ENCODE measurements at regions not wholly inside any gene's neighbourhood (a gene's known extent, or its start where the extent isn't known, plus 50 kb on each side); places are given as distances from the start of the nearest gene placed in this dataset.
"Not testable (repeated sequence)": the region's sequence is repeated elsewhere in the genome, so short reads cannot be mapped to it uniquely, and the experiment has no call there.

DNA sequence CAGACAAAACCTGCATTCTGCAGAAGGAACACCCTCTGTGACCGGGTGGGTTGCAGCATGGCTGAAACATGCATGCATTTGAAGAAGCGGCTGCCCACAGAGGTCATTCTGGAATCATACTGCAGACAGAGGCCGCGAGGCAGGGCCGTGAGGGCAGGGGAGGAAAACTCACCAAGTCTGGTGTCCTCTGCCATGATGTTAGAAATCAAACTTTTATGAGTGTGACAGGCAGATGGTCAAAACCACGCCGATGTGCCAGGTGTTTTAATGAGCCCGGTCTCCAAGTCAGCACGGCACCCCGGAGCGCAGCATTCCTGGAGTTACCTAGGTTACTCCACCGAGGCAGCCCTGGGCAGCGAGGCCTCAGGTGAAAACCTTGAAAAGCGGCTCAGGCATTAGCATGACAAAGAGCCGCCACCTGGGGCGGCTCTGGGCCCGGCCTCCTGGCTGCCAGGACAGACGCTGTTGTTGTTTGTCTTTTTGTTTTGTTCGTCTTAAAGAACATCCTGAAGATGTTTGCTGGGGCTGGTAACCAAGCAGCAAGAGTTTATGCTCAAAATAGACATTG lies 255.6 kb downstream of the ERMARD start:
- H3K4me3 ChIP-seq (ENCODE audit: low read length) = no peak overlapping the region
- no peaks in the 10 kb centered on the region for H3K27me3 ChIP-seq (ENCODE audit: control insufficient read depth, insufficient read depth, low read length)
- H3K9ac ChIP-seq (ENCODE audit: low read length) = no peak overlapping the region
- no peak overlapping the region for H3K27ac ChIP-seq (ENCODE audit: low read depth, low read length)
- no peaks in the 10 kb centered on the region for H3K36me3 ChIP-seq (ENCODE audit: control insufficient read depth, insufficient read depth, low read length)
- H3K4me1 ChIP-seq (ENCODE audit: control insufficient read depth, insufficient read depth, low read length) = no peaks in the 10 kb centered on the region

DNA sequence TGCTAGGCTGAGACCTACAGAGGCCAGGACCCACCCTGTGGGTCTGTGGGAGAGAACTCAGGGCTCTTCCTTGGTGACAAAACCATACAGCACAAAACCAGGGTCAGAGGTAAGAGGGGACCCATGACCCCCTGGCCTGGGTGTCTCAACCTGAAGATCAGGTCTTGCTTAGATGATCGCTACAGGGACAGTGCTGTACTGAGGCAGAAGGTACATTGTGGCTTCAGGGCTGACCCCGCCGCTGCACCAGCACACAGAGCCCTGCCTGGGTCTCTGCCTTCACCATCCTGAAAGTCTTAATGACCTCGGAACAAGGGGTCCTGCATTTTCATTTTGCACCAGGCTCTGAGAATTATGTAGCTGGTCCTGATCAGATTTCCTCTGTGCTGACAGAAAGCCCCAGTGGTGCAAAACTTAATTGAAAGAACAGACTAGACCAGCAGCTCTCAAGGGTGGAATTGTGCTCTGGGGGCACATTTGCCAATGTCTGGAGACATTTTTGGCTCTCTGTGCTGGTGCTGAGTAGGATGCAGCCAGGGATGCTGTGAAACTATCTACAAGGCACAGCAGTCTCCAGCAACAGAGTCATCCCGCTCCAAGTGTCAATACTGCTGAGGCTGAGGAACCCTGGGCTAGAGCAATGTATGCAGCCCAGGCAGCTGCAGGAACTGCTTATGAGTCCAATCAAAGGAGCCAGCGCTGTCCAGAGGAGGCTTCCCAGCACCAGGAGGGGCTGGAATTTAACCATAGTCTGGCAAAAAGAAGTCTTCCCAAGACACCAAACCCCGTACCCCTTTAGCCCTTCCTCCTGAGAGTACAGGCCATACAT lies 254.9 kb downstream of the ERMARD start:
- no peaks in the 10 kb centered on the region for H3K36me3 ChIP-seq (ENCODE audit: control insufficient read depth, insufficient read depth, low read length)
- no peaks in the 10 kb centered on the region for H3K27me3 ChIP-seq (ENCODE audit: control insufficient read depth, insufficient read depth, low read length)
- H3K9ac ChIP-seq (ENCODE audit: low read length) = no peak overlapping the region
- no peaks in the 10 kb centered on the region for H3K4me1 ChIP-seq (ENCODE audit: control insufficient read depth, insufficient read depth, low read length)
- no peak overlapping the region for H3K4me3 ChIP-seq (ENCODE audit: low read length)
- H3K27ac ChIP-seq (ENCODE audit: low read depth, low read length) = no peak overlapping the region

DNA sequence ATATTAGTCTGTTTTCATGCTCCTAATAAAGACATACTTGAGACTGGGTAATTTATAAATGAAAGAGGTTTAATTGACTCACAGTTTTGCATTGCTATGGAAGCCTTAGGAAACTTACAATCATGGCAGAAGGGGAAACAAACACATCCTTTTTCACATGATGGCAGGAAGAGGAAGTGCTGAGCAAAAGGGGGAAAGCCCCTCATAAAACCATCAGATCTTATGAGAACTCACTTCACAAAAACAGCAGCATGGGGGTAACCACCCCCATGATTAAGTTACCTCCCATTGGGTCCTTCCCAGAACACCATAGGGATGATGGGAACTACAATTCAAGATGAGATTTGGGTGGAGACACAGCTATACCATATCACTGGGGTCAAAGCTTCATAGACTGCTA lies 254.2 kb downstream of the ERMARD start:
- Histone ChIP-seq H3K4me1 (ENCODE audit: control insufficient read depth, insufficient read depth, low read length) (no peaks in the 10 kb centered on the region), H3K4me3 (ENCODE audit: low read length) (no peak overlapping the region), H3K27me3 (ENCODE audit: control insufficient read depth, insufficient read depth, low read length) (no peaks in the 10 kb centered on the region), H3K27ac (ENCODE audit: low read depth, low read length) (no peak overlapping the region), H3K36me3 (ENCODE audit: control insufficient read depth, insufficient read depth, low read length) (no peaks in the 10 kb centered on the region), H3K9ac (ENCODE audit: low read length) (no peak overlapping the region)

DNA sequence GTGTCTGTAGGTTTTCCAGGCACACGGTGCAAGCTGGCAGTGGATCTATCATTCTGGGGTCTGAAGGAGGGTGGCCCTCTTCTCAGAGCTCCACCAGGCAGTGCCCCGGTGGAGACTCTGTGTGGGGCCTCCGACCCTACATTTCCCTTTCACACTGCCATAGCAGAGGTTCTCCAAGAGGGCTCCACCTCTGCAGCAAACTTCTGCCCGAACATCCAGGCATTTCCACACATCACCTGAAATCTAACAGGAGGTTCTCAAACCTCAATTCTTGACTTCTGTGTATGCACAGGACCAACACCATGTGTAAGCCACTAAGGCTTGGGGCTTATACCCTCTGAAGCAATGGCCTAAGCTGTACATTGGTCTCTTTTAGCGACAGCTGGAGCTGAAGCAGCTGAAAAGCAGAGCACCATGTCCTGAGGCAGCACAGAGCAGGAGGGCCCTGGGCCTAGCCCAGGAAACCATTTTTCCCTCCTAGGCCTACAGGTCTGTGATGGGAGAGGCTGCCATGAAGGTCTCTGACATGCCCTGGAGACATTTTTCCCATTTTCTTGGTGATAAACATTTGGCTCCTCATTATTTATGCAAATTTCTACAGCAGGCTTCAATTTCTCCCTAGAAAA lies 253.3 kb downstream of the ERMARD start:
- no peaks in the 10 kb centered on the region for H3K36me3 ChIP-seq (ENCODE audit: control insufficient read depth, insufficient read depth, low read length)

DNA sequence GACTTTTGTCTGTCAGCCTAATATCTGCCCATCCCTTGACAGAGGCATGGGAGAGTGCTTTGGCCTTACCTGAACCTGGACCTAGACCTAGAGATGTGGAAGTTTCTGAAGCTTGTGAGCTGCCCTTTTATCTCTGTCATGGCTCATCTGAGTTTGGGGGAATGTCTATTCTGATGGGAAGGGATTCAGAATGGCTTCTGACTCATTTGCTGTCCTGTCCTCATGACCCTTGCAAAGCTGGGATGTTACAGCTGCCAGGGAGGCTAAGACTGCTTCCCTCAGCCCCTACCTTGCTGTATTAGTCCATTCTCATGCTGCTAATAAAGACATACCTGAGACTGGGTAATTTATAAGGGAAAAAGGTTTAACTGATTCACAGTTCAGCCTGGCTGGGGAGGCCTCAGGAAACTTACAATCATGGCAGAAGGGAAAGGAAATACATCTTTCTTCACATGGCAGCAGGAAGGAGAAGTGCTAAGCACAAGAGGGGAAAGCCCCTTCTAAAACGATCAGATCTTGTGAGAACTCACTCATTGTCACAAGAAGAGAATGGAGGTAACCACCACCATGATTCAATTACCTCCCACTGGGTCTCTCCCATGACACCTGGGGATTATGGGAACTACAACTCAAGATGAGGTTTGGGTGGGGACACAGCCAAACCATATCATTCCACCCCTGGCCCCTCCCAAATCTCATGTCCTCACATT lies 252.2 kb downstream of the ERMARD start:
- no peaks in the 10 kb centered on the region for H3K4me1 ChIP-seq (ENCODE audit: control insufficient read depth, insufficient read depth, low read length)
- H3K27me3 ChIP-seq (ENCODE audit: control insufficient read depth, insufficient read depth, low read length) = no peaks in the 10 kb centered on the region
- H3K36me3 ChIP-seq (ENCODE audit: control insufficient read depth, insufficient read depth, low read length) = no peaks in the 10 kb centered on the region
- no peak overlapping the region for H3K4me3 ChIP-seq (ENCODE audit: low read length)
- no peak overlapping the region for H3K9ac ChIP-seq (ENCODE audit: low read length)
- no peak overlapping the region for H3K27ac ChIP-seq (ENCODE audit: low read depth, low read length)

More for the DNA sequence above, 253.3 kb downstream of the ERMARD start:
- H3K27ac ChIP-seq (ENCODE audit: low read depth, low read length) = no peak overlapping the region
- H3K9ac ChIP-seq (ENCODE audit: low read length) = no peak overlapping the region
- no peaks in the 10 kb centered on the region for H3K4me1 ChIP-seq (ENCODE audit: control insufficient read depth, insufficient read depth, low read length)
- no peak overlapping the region for H3K4me3 ChIP-seq (ENCODE audit: low read length)
- H3K27me3 ChIP-seq (ENCODE audit: control insufficient read depth, insufficient read depth, low read length) = no peaks in the 10 kb centered on the region

DNA sequence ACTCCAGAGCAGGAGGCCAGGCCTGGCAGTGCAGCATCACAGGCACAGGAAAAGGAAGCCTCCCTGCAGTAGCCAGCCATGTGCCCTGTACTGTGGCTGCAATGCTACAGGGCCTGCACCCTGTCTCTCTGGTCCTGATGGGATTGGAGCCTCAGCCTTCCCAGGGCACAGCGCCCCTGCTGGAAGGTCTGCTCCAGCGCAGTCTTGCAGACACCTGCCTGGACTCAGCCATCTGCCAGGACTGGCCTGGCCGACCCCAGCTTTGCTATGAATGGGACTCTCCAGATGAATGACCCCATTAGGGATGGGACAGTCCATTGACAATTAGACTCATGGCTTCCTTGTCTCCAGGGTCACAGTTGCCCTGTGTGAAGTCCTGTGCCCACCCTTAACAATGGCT lies 251.6 kb downstream of the ERMARD start:
- Histone ChIP-seq H3K4me3 (ENCODE audit: low read length) (no peak overlapping the region), H3K36me3 (ENCODE audit: control insufficient read depth, insufficient read depth, low read length) (no peaks in the 10 kb centered on the region), H3K4me1 (ENCODE audit: control insufficient read depth, insufficient read depth, low read length) (no peaks in the 10 kb centered on the region), H3K9ac (ENCODE audit: low read length) (no peak overlapping the region), H3K27ac (ENCODE audit: low read depth, low read length) (no peak overlapping the region), H3K27me3 (ENCODE audit: control insufficient read depth, insufficient read depth, low read length) (no peaks in the 10 kb centered on the region)

DNA sequence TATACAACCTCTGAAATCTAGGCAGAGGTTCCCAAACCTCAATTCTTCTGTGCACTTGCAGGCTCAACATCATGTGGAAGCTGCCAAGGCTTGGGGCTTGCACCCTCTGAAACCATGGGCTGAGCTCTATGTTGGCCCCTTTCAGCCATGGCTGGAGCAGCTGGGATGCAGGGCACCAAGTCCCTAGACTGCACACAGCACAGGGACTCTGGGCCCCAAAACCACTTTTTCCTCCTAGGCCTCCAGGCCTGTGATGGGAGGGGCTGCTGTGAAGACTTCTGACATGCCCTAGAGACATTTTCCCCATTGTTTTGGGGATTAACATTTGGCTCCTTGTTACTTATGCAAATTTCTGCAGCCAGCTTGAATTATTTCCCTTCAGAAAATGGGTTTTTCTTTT lies 250.4 kb downstream of the ERMARD start:
- not testable (repeated sequence) for H3K36me3 ChIP-seq (ENCODE audit: control insufficient read depth, insufficient read depth, low read length); H3K27me3 ChIP-seq (ENCODE audit: control insufficient read depth, insufficient read depth, low read length); H3K9ac ChIP-seq (ENCODE audit: low read length); H3K27ac ChIP-seq (ENCODE audit: low read depth, low read length); H3K4me1 ChIP-seq (ENCODE audit: control insufficient read depth, insufficient read depth, low read length); H3K4me3 ChIP-seq (ENCODE audit: low read length)

DNA sequence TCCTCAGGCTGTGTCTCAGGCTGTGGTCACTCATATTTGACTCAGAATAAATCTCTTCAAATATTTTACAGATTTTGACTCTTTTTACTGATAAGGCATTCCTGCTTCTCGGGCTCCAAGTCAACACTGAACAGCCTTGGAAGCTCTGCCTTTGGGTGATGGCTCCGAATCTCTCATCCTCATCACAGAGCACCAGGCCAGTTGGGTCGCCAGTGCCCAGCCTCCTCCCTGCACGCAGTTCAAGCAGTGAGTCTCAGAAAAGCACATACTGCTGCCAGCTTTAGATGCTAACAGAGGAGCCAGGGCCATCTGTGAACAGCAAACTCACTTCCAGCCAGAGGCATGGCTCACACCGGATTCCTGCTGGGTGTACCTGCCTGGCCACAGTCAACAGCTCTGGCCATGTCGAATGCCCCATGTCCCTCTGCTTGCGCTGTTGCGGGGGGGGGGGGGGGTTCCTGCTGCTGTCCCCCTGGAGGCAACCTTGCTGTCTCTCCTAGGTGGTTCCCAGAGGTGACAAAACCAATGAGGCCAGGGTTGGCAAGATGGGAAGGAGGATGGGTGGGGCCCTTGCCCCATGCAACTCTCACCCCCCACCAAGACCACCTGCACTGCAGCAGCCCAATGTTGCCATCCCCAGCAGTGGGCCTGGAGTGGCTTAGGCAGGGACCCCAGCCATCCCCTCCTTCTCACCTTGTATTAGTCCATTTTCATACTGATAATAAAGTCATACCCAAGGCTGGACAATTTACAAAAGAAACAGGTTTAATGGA lies 248.8 kb downstream of the ERMARD start:
- H3K27me3 ChIP-seq (ENCODE audit: control insufficient read depth, insufficient read depth, low read length) = no peaks in the 10 kb centered on the region
- no peaks in the 10 kb centered on the region for H3K4me1 ChIP-seq (ENCODE audit: control insufficient read depth, insufficient read depth, low read length)
- H3K9ac ChIP-seq (ENCODE audit: low read length) = no peak overlapping the region
- H3K36me3 ChIP-seq (ENCODE audit: control insufficient read depth, insufficient read depth, low read length) = no peaks in the 10 kb centered on the region
- no peak overlapping the region for H3K27ac ChIP-seq (ENCODE audit: low read depth, low read length)
- H3K4me3 ChIP-seq (ENCODE audit: low read length) = no peak overlapping the region

DNA sequence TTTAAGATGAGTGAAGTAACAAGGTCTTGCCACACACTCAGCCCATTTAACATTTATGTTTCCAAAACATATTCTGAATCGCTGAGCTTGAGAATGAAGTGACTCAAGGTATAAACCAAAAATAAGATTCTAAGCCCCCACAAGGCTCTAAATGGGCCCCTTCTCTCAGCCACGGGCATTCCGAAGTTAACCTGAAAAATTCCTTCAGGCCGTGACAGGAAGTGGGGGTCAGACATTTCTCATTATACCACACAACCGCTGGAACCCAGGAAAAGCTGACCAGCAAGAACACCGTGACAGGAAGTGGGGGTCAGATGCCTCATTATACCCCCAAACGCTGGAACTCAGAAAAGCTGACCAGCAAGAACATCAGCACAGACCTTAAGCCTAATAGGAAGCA lies 247.9 kb downstream of the ERMARD start:
- no peaks in the 10 kb centered on the region for H3K36me3 ChIP-seq (ENCODE audit: control insufficient read depth, insufficient read depth, low read length)
- H3K9ac ChIP-seq (ENCODE audit: low read length) = no peak overlapping the region
- no peaks in the 10 kb centered on the region for H3K4me1 ChIP-seq (ENCODE audit: control insufficient read depth, insufficient read depth, low read length)
- no peaks in the 10 kb centered on the region for H3K27me3 ChIP-seq (ENCODE audit: control insufficient read depth, insufficient read depth, low read length)
- no peak overlapping the region for H3K4me3 ChIP-seq (ENCODE audit: low read length)
- H3K27ac ChIP-seq (ENCODE audit: low read depth, low read length) = no peak overlapping the region

DNA sequence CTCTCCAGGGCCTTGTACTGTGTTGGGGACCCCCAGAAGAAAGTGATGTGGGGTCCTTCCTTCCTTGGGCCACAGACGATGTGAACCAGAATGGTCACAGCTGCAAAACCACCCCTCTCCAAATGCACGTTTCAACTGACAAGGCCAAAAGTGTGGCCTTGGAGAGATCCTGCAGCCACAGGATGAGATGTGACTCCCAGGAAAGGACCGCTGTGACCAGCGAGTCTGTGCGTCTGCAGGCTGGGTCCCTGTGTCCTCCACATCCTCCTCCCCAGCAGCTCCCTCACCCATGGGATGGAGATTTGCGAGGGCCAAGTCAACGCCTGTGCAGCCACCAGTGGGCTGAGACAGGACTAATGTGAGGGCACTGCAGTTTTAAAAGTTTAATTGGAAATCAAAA lies 247.0 kb downstream of the ERMARD start:
- Histone ChIP-seq H3K27ac (ENCODE audit: low read depth, low read length) (no peak overlapping the region), H3K4me3 (ENCODE audit: low read length) (no peak overlapping the region), H3K27me3 (ENCODE audit: control insufficient read depth, insufficient read depth, low read length) (no peaks in the 10 kb centered on the region), H3K36me3 (ENCODE audit: control insufficient read depth, insufficient read depth, low read length) (no peaks in the 10 kb centered on the region), H3K4me1 (ENCODE audit: control insufficient read depth, insufficient read depth, low read length) (no peaks in the 10 kb centered on the region), H3K9ac (ENCODE audit: low read length) (no peak overlapping the region)

DNA sequence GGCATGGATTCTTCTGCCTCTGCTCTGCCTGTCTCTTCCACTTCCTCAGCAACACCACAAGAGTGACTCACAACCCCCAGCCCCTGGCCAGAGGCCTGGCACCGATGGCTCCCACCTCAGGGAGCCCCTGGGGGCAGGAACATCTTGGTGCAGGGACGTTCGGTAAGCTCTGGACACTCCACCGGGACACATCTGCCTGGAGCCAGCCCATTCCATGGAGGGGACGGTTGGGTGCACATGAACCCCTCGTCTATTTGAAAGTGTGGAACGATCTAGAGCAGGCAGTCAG lies 246.5 kb downstream of the ERMARD start:
- no peaks in the 10 kb centered on the region for H3K27me3 ChIP-seq (ENCODE audit: control insufficient read depth, insufficient read depth, low read length)
- no peaks in the 10 kb centered on the region for H3K36me3 ChIP-seq (ENCODE audit: control insufficient read depth, insufficient read depth, low read length)
- H3K9ac ChIP-seq (ENCODE audit: low read length) = no peak overlapping the region
- H3K4me3 ChIP-seq (ENCODE audit: low read length) = no peak overlapping the region
- no peak overlapping the region for H3K27ac ChIP-seq (ENCODE audit: low read depth, low read length)
- no peaks in the 10 kb centered on the region for H3K4me1 ChIP-seq (ENCODE audit: control insufficient read depth, insufficient read depth, low read length)

Measured in rectal smooth muscle tissue (tissue), 1 donor.